ENCODE measurements at regions not wholly inside any gene's neighbourhood (a gene's known extent, or its start where the extent isn't known, plus 50 kb on each side); places are given as distances from the start of the nearest gene placed in this dataset.

DNA sequence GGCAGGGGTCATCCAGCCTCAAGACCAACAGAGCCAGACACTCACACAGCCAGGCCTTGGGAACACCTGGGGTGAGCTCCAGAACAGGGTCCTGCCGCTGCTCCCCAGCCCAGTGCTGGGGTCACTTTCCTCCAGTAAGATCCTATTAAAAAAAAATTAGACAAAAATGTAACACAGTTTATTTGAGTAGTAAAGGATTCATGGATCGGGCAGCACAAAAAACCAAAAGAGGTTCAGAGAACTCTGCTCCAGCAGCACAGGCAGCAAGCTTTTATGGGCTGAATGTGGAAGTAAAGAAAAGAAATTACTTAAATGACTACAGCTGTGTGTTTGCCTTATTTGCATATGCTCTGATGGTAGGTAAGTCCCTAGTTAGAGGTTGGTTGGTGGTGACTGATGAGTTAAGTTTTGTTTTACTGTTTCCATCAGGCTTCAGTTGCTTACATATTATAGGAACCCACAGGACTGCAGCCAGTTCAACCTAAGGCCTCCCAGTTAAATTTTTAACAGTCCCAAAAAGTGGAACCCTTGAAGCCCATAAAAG, 80.5 kb upstream of the FGFR2 start:
- TF ChIP-seq CTCF (IDR thresholded peaks at IDR 0.05; ENCODE audit: insufficient read depth, low read length), result no peak
- no peak for TF ChIP-seq POLR2AphosphoS5 (IDR thresholded peaks at IDR 0.05; ENCODE audit: low read depth)
- no peak for TF ChIP-seq SPI1 (IDR thresholded peaks at IDR 0.05; ENCODE audit: borderline replicate concordance, low read depth)
- no peak for TF ChIP-seq GABPA (IDR thresholded peaks at IDR 0.05; ENCODE audit: low read depth)

All from HL-60 (cell line).